ENCODE measurements at regions not wholly inside any gene's neighbourhood (a gene's known extent, or its start where the extent isn't known, plus 50 kb on each side); places are given as distances from the start of the nearest gene placed in this dataset.

- Histone ChIP-seq H3K36me3 (ENCODE audit: insufficient read depth) (no peaks in the 10 kb centered on the region), H3K9ac (no peak overlapping the region), H3K4me1 (ENCODE audit: low read depth, poor library complexity, severe bottlenecking) (no peaks in the 10 kb centered on the region)
Measured at GRCh38 chr2:222082201-222082600, 216.6 kb downstream of the PAX3 start.

GRCh38 chr2:222080141-222080540, 218.7 kb downstream of the PAX3 start:
- no peak overlapping the region for H3K4me3 ChIP-seq (IDR thresholded peaks at IDR 0.05; ENCODE audit: insufficient read depth, low read depth, low read length)
- no peaks in the 10 kb centered on the region for H3K4me1 ChIP-seq (ENCODE audit: low read depth, poor library complexity, severe bottlenecking)
- H3K27ac ChIP-seq: no peak overlapping the region
- H3K27me3 ChIP-seq (ENCODE audit: insufficient read depth, low read depth): no peaks in the 10 kb centered on the region
- H3K4me2 ChIP-seq: no peak overlapping the region
- H3K36me3 ChIP-seq (ENCODE audit: insufficient read depth): no peaks in the 10 kb centered on the region
- no peaks in the 10 kb centered on the region for H4K20me1 ChIP-seq (ENCODE audit: insufficient read depth)
- H2AFZ ChIP-seq (ENCODE audit: low read depth): no peak overlapping the region
- H3K9ac ChIP-seq: no peak overlapping the region
- no peaks in the 10 kb centered on the region for H3K79me2 ChIP-seq (ENCODE audit: insufficient read depth, low read depth)
- no peak for TF ChIP-seq CTCF (conservative IDR thresholded peaks at IDR 0.05; ENCODE audit: low read depth, low read length)

More at GRCh38 chr2:222082201-222082600, 216.6 kb downstream of the PAX3 start:
- Histone ChIP-seq H3K4me3 (IDR thresholded peaks at IDR 0.05; ENCODE audit: insufficient read depth, low read depth, low read length) (no peak overlapping the region), H3K4me2 (no peak overlapping the region), H2AFZ (ENCODE audit: low read depth) (no peak overlapping the region), H4K20me1 (ENCODE audit: insufficient read depth) (no peaks in the 10 kb centered on the region), H3K27me3 (ENCODE audit: insufficient read depth, low read depth) (no peaks in the 10 kb centered on the region), H3K79me2 (ENCODE audit: insufficient read depth, low read depth) (no peaks in the 10 kb centered on the region), H3K27ac (no peak overlapping the region)
- TF ChIP-seq CTCF (conservative IDR thresholded peaks at IDR 0.05; ENCODE audit: low read depth, low read length): no peak

- Histone ChIP-seq H3K27me3 (ENCODE audit: insufficient read depth, low read depth) (no peaks in the 10 kb centered on the region), H3K4me2 (no peak overlapping the region), H3K27ac (no peak overlapping the region), H3K4me1 (ENCODE audit: low read depth, poor library complexity, severe bottlenecking) (no peaks in the 10 kb centered on the region), H4K20me1 (ENCODE audit: insufficient read depth) (no peaks in the 10 kb centered on the region), H3K79me2 (ENCODE audit: insufficient read depth, low read depth) (no peaks in the 10 kb centered on the region), H3K4me3 (IDR thresholded peaks at IDR 0.05; ENCODE audit: insufficient read depth, low read depth, low read length) (no peak overlapping the region), H3K36me3 (ENCODE audit: insufficient read depth) (no peaks in the 10 kb centered on the region), H3K9ac (no peak overlapping the region), H2AFZ (ENCODE audit: low read depth) (no peak overlapping the region)
- TF ChIP-seq CTCF (conservative IDR thresholded peaks at IDR 0.05; ENCODE audit: low read depth, low read length): no peak
Measured at GRCh38 chr2:222076973-222077690, 221.7 kb downstream of the PAX3 start.

GRCh38 chr2:222074674-222075073, 224.1 kb downstream of the PAX3 start:
- TF ChIP-seq CTCF (conservative IDR thresholded peaks at IDR 0.05; ENCODE audit: low read depth, low read length): no peak
- Histone ChIP-seq H3K27me3 (ENCODE audit: insufficient read depth, low read depth) (no peaks in the 10 kb centered on the region), H2AFZ (ENCODE audit: low read depth) (no peak overlapping the region), H3K4me3 (IDR thresholded peaks at IDR 0.05; ENCODE audit: insufficient read depth, low read depth, low read length) (no peak overlapping the region), H3K36me3 (ENCODE audit: insufficient read depth) (no peaks in the 10 kb centered on the region), H3K4me2 (no peak overlapping the region), H3K4me1 (ENCODE audit: low read depth, poor library complexity, severe bottlenecking) (no peaks in the 10 kb centered on the region), H4K20me1 (ENCODE audit: insufficient read depth) (no peaks in the 10 kb centered on the region), H3K27ac (no peak overlapping the region), H3K9ac (no peak overlapping the region), H3K79me2 (ENCODE audit: insufficient read depth, low read depth) (no peaks in the 10 kb centered on the region)

All from KMS-11 (cell line).